GM12878 (cell line): ENCODE measurements at regions not wholly inside any gene's neighbourhood (a gene's known extent, or its start where the extent isn't known, plus 50 kb on each side); places are given as distances from the start of the nearest gene placed in this dataset.

Experiments used
- HDAC2 ChIP-seq: fragments of 200-600 bp; sonication (generic); IDR thresholded peaks from 2 replicates; pipeline ENCODE4 v1.6.1; 2017
- MYC ChIP-seq: IDR thresholded peaks from 2 replicates; pipeline ENCODE4 v1.6.1; 2011; ENCODE audit warnings: mild to moderate bottlenecking, low read length, moderate library complexity, inconsistent platforms; ENCODE audit not compliant: insufficient read depth, insufficient replicate concordance, insufficient read length, severe bottlenecking
- POLR2A ChIP-seq: IDR thresholded peaks from 2 replicates; pipeline ENCODE4 v1.6.1; 2011; ENCODE audit warnings: low read depth, mild to moderate bottlenecking, low read length
- POLR2AphosphoS2 ChIP-seq: IDR thresholded peaks from 2 replicates; pipeline ENCODE4 v1.6.1; 2011; ENCODE audit warnings: low read depth, mild to moderate bottlenecking, low read length, improper control_type of control experiment, moderate library complexity
- POLR2AphosphoS5 ChIP-seq: IDR thresholded peaks from 2 replicates; pipeline ENCODE4 v1.6.1; 2011; ENCODE audit warnings: mild to moderate bottlenecking, low read length, inconsistent platforms
- SIN3A ChIP-seq: IDR thresholded peaks from 2 replicates; pipeline ENCODE4 v1.6.1; 2012; ENCODE audit warnings: low read depth, low read length, improper control_type of control experiment
- SP1 ChIP-seq: IDR thresholded peaks from one replicate; pipeline ENCODE4 v1.6.1; 2011; ENCODE audit warnings: low read depth, low read length
- TF ChIP-seq, protein P1 (sequence below), 3 experiments: IDR thresholded peaks in 2 of 3; conservative IDR thresholded peaks in 1 of 3; 2 replicates each; pipeline ENCODE4 v1.5.1; 2011; ENCODE audit warnings: low read depth in 3 of 3, low read length in 3 of 3, mild to moderate bottlenecking in 3 of 3, control low read depth in 2 of 3, moderate library complexity in 2 of 3, inconsistent platforms in 1 of 3, mixed read lengths in 1 of 3; ENCODE audit not compliant: control insufficient read depth in 2 of 3, insufficient read depth in 1 of 3; ENCODE audit errors: extremely low read depth in 1 of 3
- TF ChIP-seq, protein P2 (sequence below): IDR thresholded peaks from 2 replicates; pipeline ENCODE4 v1.6.1; 2012; ENCODE audit warnings: mild to moderate bottlenecking, low read depth, low read length
- TF ChIP-seq, protein P3 (sequence below): fragments of 450-650 bp; IDR thresholded peaks from 2 replicates; pipeline ENCODE4 v1.6.1; 2016; ENCODE audit warnings: mild to moderate bottlenecking

DNA sequence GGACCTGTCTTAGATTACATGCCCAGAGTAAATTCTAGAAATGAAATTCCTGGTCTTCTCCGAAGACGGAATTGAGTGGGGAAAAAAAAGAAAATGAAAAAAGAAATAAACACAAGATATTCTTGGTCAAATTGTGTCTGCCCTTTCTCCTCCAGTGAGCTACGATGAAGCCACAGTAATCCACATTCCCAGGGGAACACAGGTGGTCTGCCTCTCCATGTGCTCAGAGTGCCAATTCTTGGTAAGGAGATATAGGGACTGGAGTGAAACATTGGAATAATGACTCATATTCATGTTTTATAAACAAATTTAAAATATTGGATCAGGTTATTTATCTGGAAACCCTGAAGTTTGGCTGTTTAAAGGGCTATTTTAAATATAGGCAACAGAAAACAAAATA lies 54.2 kb upstream of the MGST2 start:
- TF ChIP-seq POLR2A (no peak), POLR2AphosphoS5 (no peak), HDAC2 (no peak), POLR2AphosphoS2 (no peak), MYC (no peak), SIN3A (no peak), SP1 (no peak)
- TF ChIP-seq, protein P1, sequence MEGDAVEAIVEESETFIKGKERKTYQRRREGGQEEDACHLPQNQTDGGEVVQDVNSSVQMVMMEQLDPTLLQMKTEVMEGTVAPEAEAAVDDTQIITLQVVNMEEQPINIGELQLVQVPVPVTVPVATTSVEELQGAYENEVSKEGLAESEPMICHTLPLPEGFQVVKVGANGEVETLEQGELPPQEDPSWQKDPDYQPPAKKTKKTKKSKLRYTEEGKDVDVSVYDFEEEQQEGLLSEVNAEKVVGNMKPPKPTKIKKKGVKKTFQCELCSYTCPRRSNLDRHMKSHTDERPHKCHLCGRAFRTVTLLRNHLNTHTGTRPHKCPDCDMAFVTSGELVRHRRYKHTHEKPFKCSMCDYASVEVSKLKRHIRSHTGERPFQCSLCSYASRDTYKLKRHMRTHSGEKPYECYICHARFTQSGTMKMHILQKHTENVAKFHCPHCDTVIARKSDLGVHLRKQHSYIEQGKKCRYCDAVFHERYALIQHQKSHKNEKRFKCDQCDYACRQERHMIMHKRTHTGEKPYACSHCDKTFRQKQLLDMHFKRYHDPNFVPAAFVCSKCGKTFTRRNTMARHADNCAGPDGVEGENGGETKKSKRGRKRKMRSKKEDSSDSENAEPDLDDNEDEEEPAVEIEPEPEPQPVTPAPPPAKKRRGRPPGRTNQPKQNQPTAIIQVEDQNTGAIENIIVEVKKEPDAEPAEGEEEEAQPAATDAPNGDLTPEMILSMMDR (IDR thresholded peaks at IDR 0.05 in 2 of 3, conservative IDR thresholded peaks at IDR 0.05 in 1 of 3; ENCODE audit: control insufficient read depth in 2 of 3, extremely low read depth in 1 of 3, insufficient read depth in 1 of 3, low read depth in 3 of 3, low read length in 3 of 3): no peak
- TF ChIP-seq, protein P2, sequence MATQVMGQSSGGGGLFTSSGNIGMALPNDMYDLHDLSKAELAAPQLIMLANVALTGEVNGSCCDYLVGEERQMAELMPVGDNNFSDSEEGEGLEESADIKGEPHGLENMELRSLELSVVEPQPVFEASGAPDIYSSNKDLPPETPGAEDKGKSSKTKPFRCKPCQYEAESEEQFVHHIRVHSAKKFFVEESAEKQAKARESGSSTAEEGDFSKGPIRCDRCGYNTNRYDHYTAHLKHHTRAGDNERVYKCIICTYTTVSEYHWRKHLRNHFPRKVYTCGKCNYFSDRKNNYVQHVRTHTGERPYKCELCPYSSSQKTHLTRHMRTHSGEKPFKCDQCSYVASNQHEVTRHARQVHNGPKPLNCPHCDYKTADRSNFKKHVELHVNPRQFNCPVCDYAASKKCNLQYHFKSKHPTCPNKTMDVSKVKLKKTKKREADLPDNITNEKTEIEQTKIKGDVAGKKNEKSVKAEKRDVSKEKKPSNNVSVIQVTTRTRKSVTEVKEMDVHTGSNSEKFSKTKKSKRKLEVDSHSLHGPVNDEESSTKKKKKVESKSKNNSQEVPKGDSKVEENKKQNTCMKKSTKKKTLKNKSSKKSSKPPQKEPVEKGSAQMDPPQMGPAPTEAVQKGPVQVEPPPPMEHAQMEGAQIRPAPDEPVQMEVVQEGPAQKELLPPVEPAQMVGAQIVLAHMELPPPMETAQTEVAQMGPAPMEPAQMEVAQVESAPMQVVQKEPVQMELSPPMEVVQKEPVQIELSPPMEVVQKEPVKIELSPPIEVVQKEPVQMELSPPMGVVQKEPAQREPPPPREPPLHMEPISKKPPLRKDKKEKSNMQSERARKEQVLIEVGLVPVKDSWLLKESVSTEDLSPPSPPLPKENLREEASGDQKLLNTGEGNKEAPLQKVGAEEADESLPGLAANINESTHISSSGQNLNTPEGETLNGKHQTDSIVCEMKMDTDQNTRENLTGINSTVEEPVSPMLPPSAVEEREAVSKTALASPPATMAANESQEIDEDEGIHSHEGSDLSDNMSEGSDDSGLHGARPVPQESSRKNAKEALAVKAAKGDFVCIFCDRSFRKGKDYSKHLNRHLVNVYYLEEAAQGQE: no peak
- TF ChIP-seq, protein P3, sequence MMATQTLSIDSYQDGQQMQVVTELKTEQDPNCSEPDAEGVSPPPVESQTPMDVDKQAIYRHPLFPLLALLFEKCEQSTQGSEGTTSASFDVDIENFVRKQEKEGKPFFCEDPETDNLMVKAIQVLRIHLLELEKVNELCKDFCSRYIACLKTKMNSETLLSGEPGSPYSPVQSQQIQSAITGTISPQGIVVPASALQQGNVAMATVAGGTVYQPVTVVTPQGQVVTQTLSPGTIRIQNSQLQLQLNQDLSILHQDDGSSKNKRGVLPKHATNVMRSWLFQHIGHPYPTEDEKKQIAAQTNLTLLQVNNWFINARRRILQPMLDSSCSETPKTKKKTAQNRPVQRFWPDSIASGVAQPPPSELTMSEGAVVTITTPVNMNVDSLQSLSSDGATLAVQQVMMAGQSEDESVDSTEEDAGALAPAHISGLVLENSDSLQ: no peak
